ENCODE measurements at regions not wholly inside any gene's neighbourhood (a gene's known extent, or its start where the extent isn't known, plus 50 kb on each side); places are given as distances from the start of the nearest gene placed in this dataset.
"Not testable (repeated sequence)": the region's sequence is repeated elsewhere in the genome, so short reads cannot be mapped to it uniquely, and the experiment has no call there.

DNA sequence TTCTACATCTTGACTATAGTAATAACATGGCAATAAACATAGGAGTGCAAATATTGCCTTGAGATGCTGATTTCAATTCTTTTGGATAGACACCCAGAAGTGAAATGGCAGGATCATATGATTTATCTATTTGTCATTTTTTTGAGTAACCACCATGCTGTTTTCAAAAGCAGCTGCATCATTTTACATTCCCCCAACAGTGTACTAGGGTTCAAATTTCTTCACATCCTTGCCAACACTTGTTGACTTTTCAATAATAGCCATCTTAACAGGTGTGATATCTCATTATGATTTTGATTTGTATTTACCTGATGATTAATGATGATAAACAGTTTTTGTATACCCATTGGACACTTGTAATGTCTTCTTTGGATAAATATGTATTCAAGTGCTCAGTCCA, 90.8 kb downstream of the STRADB start (continued):
- TF ChIP-seq TAF1 (IDR thresholded peaks at IDR 0.05; ENCODE audit: borderline replicate concordance, low read depth, low read length) (no peak), CBFB (IDR thresholded peaks at IDR 0.05; ENCODE audit: low read depth) (no peak), ASH2L (IDR thresholded peaks at IDR 0.05; ENCODE audit: borderline replicate concordance, low read depth) (no peak), POLR2AphosphoS2 (IDR thresholded peaks at IDR 0.05; ENCODE audit: low read depth, low read length) (no peak), FOXM1 (IDR thresholded peaks at IDR 0.05; ENCODE audit: low read depth, low read length) (no peak), CREM (IDR thresholded peaks at IDR 0.05; ENCODE audit: low read depth) (no peak), ZNF24 (IDR thresholded peaks at IDR 0.05) (no peak)

DNA sequence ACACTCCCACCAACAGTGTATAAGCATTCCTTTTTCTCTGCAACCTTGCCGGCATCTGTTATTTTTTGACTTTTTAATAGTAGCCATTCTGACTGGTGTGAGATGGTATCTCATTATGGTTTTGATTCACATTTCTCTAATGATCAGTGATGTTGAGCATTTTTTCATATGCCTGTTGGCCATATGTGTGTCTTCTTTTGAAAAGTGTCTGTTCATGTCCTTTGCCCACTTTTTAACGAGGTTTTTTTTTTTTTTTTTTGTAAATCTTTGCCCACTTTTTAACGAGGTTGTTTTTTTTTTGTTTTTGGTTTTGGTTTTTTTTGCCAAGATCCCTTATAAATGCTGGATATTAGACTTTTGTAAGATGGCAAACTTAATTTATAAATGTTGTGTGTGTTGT, 87.7 kb downstream of the STRADB start:
- 13% methylated on average over 2 of the region's 3 CpGs for WGBS (ENCODE audit: insufficient coverage, insufficient replicate concordance, low lambda C conversion rate, missing lambda C conversion rate)
- H3K9me3 ChIP-seq (replicated peaks; ENCODE audit: control insufficient read depth, insufficient read depth, low read length); H3K27ac ChIP-seq (ENCODE audit: control insufficient read depth, insufficient read depth); H3K4me2 ChIP-seq (ENCODE audit: control insufficient read depth, insufficient read depth); intact Hi-C loops (cut with micrococcal nuclease; ENCODE audit: unreplicated experiment); ATAC-seq; H3K9ac ChIP-seq (ENCODE audit: control insufficient read depth, insufficient read depth, low read length); DNase-seq (ENCODE audit: low read depth, low spot score); POLR2A ChIA-PET; BruUV-seq (replicated peaks); RAD21 ChIA-PET (ENCODE audit: unreplicated experiment); H2AFZ ChIP-seq (ENCODE audit: control insufficient read depth, low read depth, low read length); H4K20me1 ChIP-seq (ENCODE audit: control insufficient read depth, insufficient read depth); H3K4me3 ChIP-seq; H3K36me3 ChIP-seq (ENCODE audit: control insufficient read depth in 2 of 2, insufficient read depth in 2 of 2, low read length in 1 of 2); H3K4me1 ChIP-seq (ENCODE audit: control insufficient read depth, insufficient read depth, low read length); H3K79me2 ChIP-seq (ENCODE audit: control insufficient read depth, insufficient read depth, low read length); FAIRE-seq; in situ Hi-C loops (cut with MboI); H3K27me3 ChIP-seq (replicated peaks in 1 of 2; ENCODE audit: control insufficient read depth in 2 of 2, insufficient read depth in 2 of 2, low read length in 1 of 2): not testable (repeated sequence)
- ChIA-PET SMC1A (ENCODE audit: uncharacterized antibody, unreplicated experiment) (interaction anchor here (1.1 to 1.4 kb wide), 2 partner anchors 14 to 19 kb away, joined by 3 to 6 read pairs; no protein-coding TSS in a partner anchor), CTCF (interaction anchor here (1.7 kb wide), 2 partner anchors 13 to 33 kb away, joined by 3 to 4 read pairs; no protein-coding TSS in a partner anchor)

DNA sequence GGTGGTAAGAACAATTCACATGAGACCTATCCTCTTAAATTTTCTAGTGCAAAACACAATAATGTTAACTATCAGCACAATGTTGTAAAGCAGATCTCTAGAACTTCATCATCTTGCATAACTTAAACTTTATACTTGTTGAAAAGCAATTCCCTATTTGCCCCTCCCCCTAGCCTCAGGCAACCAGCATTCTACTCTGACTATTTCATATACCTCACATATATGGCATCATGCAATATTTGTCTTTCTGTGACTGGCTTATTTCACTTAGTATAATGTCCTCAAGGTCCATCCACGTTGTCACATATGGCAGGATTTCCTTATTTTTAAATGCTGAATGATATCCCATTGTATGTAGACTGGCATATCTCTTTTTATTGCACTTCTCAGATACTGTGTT, 86.5 kb downstream of the STRADB start:
- no peaks in the 10 kb centered on the region for H3K36me3 ChIP-seq (ENCODE audit: control insufficient read depth in 2 of 2, insufficient read depth in 2 of 2, low read length in 1 of 2)
- no peak for FAIRE-seq
- H3K9ac ChIP-seq (ENCODE audit: control insufficient read depth, insufficient read depth, low read length) = no peak overlapping the region
- POLR2A ChIA-PET = no interaction called here
- no peak for DNase-seq (ENCODE audit: low read depth, low spot score)
- BruUV-seq (replicated peaks) = no TSS peak
- in situ Hi-C loops (cut with MboI) = no loop called here
- intact Hi-C loops (cut with micrococcal nuclease; ENCODE audit: unreplicated experiment) = no loop called here
- H2AFZ ChIP-seq (ENCODE audit: control insufficient read depth, low read depth, low read length) = no peak overlapping the region
- RAD21 ChIA-PET (ENCODE audit: unreplicated experiment) = no interaction called here
- H3K79me2 ChIP-seq (ENCODE audit: control insufficient read depth, insufficient read depth, low read length) = no peaks in the 10 kb centered on the region
- CTCF ChIA-PET = no interaction called here
- no peak for ATAC-seq
- H3K9me3 ChIP-seq (replicated peaks; ENCODE audit: control insufficient read depth, insufficient read depth, low read length) = peaks cover 6% of the 10 kb centered on the region; the same call in 2 of the 3 replicates
- H3K27ac ChIP-seq (ENCODE audit: control insufficient read depth, insufficient read depth) = no peak overlapping the region
- SMC1A ChIA-PET (ENCODE audit: uncharacterized antibody, unreplicated experiment) = no interaction called here
- H3K4me2 ChIP-seq (ENCODE audit: control insufficient read depth, insufficient read depth) = no peak overlapping the region
- WGBS (ENCODE audit: insufficient coverage, insufficient replicate concordance, low lambda C conversion rate, missing lambda C conversion rate) = 0% methylated on average over 1 of the region's 1 CpG
- no peak overlapping the region for H3K4me3 ChIP-seq
- 0 out of 2 replicates have a peak, but pooled peaks cover 3% of the 10 kb centered on the region for H3K4me1 ChIP-seq (ENCODE audit: control insufficient read depth, insufficient read depth, low read length)
- H3K27me3 ChIP-seq (replicated peaks in 1 of 2; ENCODE audit: control insufficient read depth in 2 of 2, insufficient read depth in 2 of 2, low read length in 1 of 2) = no peaks in the 10 kb centered on the region
- no peaks in the 10 kb centered on the region for H4K20me1 ChIP-seq (ENCODE audit: control insufficient read depth, insufficient read depth)
- TF ChIP-seq CREB1 (IDR thresholded peaks at IDR 0.05; ENCODE audit: low read depth) (no peak), CBFB (IDR thresholded peaks at IDR 0.05; ENCODE audit: low read depth) (no peak), BCL11A (IDR thresholded peaks at IDR 0.05; ENCODE audit: low read depth, low read length) (no peak), SIX5 (IDR thresholded peaks at IDR 0.05; ENCODE audit: low read depth, low read length, severe bottlenecking) (no peak), HDAC2 (IDR thresholded peaks at IDR 0.05) (no peak), HCFC1 (IDR thresholded peaks at IDR 0.05; ENCODE audit: low read length) (no peak), ATF7 (IDR thresholded peaks at IDR 0.05; ENCODE audit: low read depth) (no peak), ZNF207 (IDR thresholded peaks at IDR 0.05; ENCODE audit: borderline replicate concordance) (no peak), DPF2 (IDR thresholded peaks at IDR 0.05) (no peak), SP1 (IDR thresholded peaks at IDR 0.05; ENCODE audit: low read depth, low read length) (no peak)
- TF ChIP-seq, protein P1, sequence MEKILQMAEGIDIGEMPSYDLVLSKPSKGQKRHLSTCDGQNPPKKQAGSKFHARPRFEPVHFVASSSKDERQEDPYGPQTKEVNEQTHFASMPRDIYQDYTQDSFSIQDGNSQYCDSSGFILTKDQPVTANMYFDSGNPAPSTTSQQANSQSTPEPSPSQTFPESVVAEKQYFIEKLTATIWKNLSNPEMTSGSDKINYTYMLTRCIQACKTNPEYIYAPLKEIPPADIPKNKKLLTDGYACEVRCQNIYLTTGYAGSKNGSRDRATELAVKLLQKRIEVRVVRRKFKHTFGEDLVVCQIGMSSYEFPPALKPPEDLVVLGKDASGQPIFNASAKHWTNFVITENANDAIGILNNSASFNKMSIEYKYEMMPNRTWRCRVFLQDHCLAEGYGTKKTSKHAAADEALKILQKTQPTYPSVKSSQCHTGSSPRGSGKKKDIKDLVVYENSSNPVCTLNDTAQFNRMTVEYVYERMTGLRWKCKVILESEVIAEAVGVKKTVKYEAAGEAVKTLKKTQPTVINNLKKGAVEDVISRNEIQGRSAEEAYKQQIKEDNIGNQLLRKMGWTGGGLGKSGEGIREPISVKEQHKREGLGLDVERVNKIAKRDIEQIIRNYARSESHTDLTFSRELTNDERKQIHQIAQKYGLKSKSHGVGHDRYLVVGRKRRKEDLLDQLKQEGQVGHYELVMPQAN (conservative IDR thresholded peaks at IDR 0.05) = no peak
- TF ChIP-seq, protein P2, sequence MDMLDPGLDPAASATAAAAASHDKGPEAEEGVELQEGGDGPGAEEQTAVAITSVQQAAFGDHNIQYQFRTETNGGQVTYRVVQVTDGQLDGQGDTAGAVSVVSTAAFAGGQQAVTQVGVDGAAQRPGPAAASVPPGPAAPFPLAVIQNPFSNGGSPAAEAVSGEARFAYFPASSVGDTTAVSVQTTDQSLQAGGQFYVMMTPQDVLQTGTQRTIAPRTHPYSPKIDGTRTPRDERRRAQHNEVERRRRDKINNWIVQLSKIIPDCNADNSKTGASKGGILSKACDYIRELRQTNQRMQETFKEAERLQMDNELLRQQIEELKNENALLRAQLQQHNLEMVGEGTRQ (IDR thresholded peaks at IDR 0.05; ENCODE audit: borderline replicate concordance, low read depth, low read length) = no peak
